ENCODE measurements at regions not wholly inside any gene's neighbourhood (a gene's known extent, or its start where the extent isn't known, plus 50 kb on each side); places are given as distances from the start of the nearest gene placed in this dataset.

DNA sequence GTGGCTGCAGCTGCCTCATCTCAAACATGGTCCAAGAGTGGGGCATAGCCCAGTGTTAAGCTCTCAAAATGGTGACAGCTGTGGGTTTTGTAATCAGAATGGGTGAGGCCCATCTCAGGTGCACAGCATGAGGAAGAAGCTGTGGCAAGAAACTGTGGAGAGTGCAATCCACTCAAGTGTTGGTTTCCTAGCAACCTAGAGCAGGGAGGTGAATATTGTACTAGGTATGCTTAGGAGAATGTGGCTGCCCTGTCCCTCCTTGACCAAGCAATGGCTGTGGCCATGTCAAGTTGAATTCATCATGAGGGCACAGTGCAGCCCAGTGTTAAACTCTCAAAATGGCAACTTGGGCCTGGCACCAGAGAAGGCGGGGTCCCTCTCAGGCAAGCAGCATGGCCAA is 160.5 kb upstream of the KCNN2 start:
- Histone ChIP-seq H3K4me2 (no peak overlapping the region), H3K4me3 (no peak overlapping the region), H3K36me3 (no peaks in the 10 kb centered on the region), H4K20me1 (no peaks in the 10 kb centered on the region), H3K4me1 (no peaks in the 10 kb centered on the region), H3K9me3 (replicated peaks in 1 of 11) (peaks cover 12 to 28% (median 21%) of the 10 kb centered on the region in 11 experiments), H3K27me3 (no peaks in the 10 kb centered on the region), H3K27ac (no peak overlapping the region), H3K9ac (no peak overlapping the region)
- no peak for TF ChIP-seq Cebpa-rat (IDR thresholded peaks at IDR 0.05)

DNA sequence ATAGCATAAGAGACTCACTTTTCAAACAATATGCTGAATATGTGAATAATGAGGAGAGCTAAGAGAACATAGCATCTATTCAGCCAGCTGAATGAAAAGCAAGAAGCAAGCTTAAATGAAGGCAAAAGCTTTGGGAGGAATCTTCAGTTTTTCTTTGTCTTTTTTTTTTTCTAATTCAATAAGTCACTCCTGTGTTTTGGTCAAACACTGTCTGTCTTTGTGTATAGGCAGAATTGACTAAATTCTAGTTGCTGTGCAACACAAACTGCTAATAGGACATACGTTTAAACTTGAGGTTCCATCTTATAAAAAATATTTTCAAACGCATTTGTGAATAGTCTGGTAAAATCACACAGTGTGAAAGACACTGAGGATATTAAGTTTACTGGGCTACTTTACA is 156.9 kb upstream of the KCNN2 start:
- no peaks in the 10 kb centered on the region for H3K4me1 ChIP-seq
- H3K4me2 ChIP-seq = no peak overlapping the region
- no peaks in the 10 kb centered on the region for H3K36me3 ChIP-seq
- no peaks in the 10 kb centered on the region for H4K20me1 ChIP-seq
- peaks cover 9 to 22% (median 15%) of the 10 kb centered on the region in 11 experiments for H3K9me3 ChIP-seq (replicated peaks in 1 of 11)
- no peak overlapping the region for H3K4me3 ChIP-seq
- H3K27ac ChIP-seq = no peak overlapping the region
- no peak overlapping the region for H3K9ac ChIP-seq
- H3K27me3 ChIP-seq = no peaks in the 10 kb centered on the region
- TF ChIP-seq Cebpa-rat (IDR thresholded peaks at IDR 0.05) = no peak

- no peak overlapping the region for H3K27ac ChIP-seq
- peaks cover 0 to 4% (median 0%) of the 10 kb centered on the region in 11 experiments; a peak in 5 of 22 replicates for H3K9me3 ChIP-seq (replicated peaks in 1 of 11)
- no peak overlapping the region for H3K4me2 ChIP-seq
- TF ChIP-seq Cebpa-rat (IDR thresholded peaks at IDR 0.05) = no peak
- no peak overlapping the region for H3K4me3 ChIP-seq
- no peaks in the 10 kb centered on the region for H4K20me1 ChIP-seq
- H3K9ac ChIP-seq = no peak overlapping the region
- no peaks in the 10 kb centered on the region for H3K4me1 ChIP-seq
- no peaks in the 10 kb centered on the region for H3K27me3 ChIP-seq
- no peaks in the 10 kb centered on the region for H3K36me3 ChIP-seq
These were observed 155.2 kb upstream of the KCNN2 start for GRCh38 chr5:114206640-114207039.

GRCh38 chr5:114207615-114208014 is 154.3 kb upstream of the KCNN2 start:
- Histone ChIP-seq H3K4me1 (no peaks in the 10 kb centered on the region), H4K20me1 (no peaks in the 10 kb centered on the region), H3K27me3 (no peaks in the 10 kb centered on the region), H3K4me2 (no peak overlapping the region), H3K9ac (no peak overlapping the region), H3K9me3 (replicated peaks in 1 of 11) (no peaks in the 10 kb centered on the region), H3K27ac (no peak overlapping the region), H3K4me3 (no peak overlapping the region), H3K36me3 (no peaks in the 10 kb centered on the region)
- no peak for TF ChIP-seq Cebpa-rat (IDR thresholded peaks at IDR 0.05)

DNA sequence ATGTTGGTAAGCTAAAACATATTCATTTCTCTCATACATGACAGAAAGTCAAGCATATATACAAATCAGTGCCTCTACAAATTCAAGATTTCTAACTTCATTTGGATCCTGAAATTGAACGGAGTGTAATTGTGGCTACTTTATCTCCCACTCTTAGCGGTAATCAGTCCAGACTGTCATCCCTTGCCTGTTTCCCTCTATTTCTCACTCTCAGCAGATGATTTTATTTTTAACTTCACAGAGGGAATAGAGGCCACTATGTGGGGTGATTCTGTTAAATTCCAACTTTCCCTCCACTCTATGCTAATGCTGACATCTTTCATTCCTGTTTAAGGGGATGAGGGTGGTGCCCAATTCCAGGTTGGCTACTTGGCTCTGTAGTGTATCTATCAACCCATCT is 153.8 kb upstream of the KCNN2 start:
- Histone ChIP-seq H3K27me3 (no peaks in the 10 kb centered on the region), H3K36me3 (no peaks in the 10 kb centered on the region)
- no peak for TF ChIP-seq Cebpa-rat (IDR thresholded peaks at IDR 0.05)

GRCh38 chr5:114208588-114208987 is 153.3 kb upstream of the KCNN2 start:
- H3K27ac ChIP-seq = no peak overlapping the region
- H3K4me3 ChIP-seq = no peak overlapping the region
- H3K36me3 ChIP-seq = no peaks in the 10 kb centered on the region
- no peaks in the 10 kb centered on the region for H4K20me1 ChIP-seq
- H3K9ac ChIP-seq = no peak overlapping the region
- TF ChIP-seq Cebpa-rat (IDR thresholded peaks at IDR 0.05) = no peak
- no peaks in the 10 kb centered on the region for H3K9me3 ChIP-seq (replicated peaks in 1 of 11)
- no peak overlapping the region for H3K4me2 ChIP-seq
- no peaks in the 10 kb centered on the region for H3K27me3 ChIP-seq
- no peaks in the 10 kb centered on the region for H3K4me1 ChIP-seq

More for the DNA sequence above, 153.8 kb upstream of the KCNN2 start:
- no peak overlapping the region for H3K4me3 ChIP-seq
- H3K9ac ChIP-seq = no peak overlapping the region
- no peak overlapping the region for H3K27ac ChIP-seq
- H3K9me3 ChIP-seq (replicated peaks in 1 of 11) = no peaks in the 10 kb centered on the region
- no peak overlapping the region for H3K4me2 ChIP-seq
- H3K4me1 ChIP-seq = no peaks in the 10 kb centered on the region
- no peaks in the 10 kb centered on the region for H4K20me1 ChIP-seq

DNA sequence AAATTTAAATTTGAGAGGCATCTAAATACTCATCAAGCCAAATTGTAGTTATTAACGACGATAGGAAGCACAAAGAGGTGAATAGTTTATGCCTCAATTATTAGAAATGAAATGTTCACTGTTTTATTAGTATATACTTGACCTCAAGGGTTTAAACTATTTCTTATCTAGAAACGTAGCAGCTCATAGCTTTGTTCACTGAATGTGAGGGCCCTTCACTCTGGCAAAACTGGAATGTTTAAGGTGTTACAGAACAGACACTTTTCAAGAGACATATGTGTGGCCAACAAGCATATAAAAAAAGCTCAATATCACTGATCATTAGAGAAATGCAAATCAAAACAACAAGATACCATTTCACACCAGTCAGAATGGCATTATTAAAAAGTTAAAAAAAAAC is 151.2 kb upstream of the KCNN2 start:
- H3K9ac ChIP-seq = no peak overlapping the region
- H3K4me3 ChIP-seq = no peak overlapping the region
- no peak overlapping the region for H3K27ac ChIP-seq
- H4K20me1 ChIP-seq = no peaks in the 10 kb centered on the region
- no peak overlapping the region for H3K4me2 ChIP-seq
- H3K9me3 ChIP-seq (replicated peaks in 1 of 11) = no peaks in the 10 kb centered on the region
- no peak for TF ChIP-seq Cebpa-rat (IDR thresholded peaks at IDR 0.05)
- H3K27me3 ChIP-seq = no peaks in the 10 kb centered on the region
- H3K36me3 ChIP-seq = no peaks in the 10 kb centered on the region
- H3K4me1 ChIP-seq = no peaks in the 10 kb centered on the region

- Histone ChIP-seq H3K4me3 (no peak overlapping the region), H3K27ac (no peak overlapping the region), H3K36me3 (no peaks in the 10 kb centered on the region), H3K9ac (no peak overlapping the region), H3K27me3 (no peaks in the 10 kb centered on the region), H4K20me1 (no peaks in the 10 kb centered on the region), H3K4me1 (peaks cover 0 to 8% (median 5%) of the 10 kb centered on the region in 10 experiments; a peak in 11 of 20 replicates), H3K9me3 (replicated peaks in 1 of 11) (peaks cover 17 to 36% (median 24%) of the 10 kb centered on the region in 11 experiments), H3K4me2 (no peak overlapping the region)
- TF ChIP-seq Cebpa-rat (IDR thresholded peaks at IDR 0.05) = no peak
These were observed 140.1 kb upstream of the KCNN2 start for GRCh38 chr5:114221807-114222206.

DNA sequence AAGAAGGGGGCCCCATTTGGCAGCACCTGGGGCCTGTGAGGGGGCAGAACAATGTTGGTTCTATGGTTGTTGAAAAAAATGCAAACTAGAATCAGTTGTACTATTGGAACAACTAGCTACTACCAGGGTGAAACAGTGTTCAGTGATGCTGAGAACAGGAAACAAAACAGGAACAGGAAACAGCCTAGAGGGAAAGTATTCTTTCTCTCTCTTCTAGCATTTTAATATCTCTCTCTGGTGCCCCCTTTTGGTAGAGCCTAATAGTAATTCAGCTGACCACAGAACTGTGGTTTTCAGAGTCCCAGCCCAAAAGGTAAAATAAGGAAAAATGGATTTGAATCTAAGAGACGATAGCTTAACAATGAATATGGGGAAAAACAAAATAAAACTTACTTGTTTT is 138.0 kb upstream of the KCNN2 start:
- H3K27me3 ChIP-seq = no peaks in the 10 kb centered on the region
- peaks cover 0 to 8% (median 5%) of the 10 kb centered on the region in 10 experiments; a peak in 11 of 20 replicates for H3K4me1 ChIP-seq
- H3K4me2 ChIP-seq = peak overlapping the region in 7 of 11 experiments; percentile 23 to 65 (median 43); a peak in 12 of 22 replicates
- peaks cover 13 to 29% (median 19%) of the 10 kb centered on the region in 11 experiments for H3K9me3 ChIP-seq (replicated peaks in 1 of 11)
- no peak for TF ChIP-seq Cebpa-rat (IDR thresholded peaks at IDR 0.05)
- no peaks in the 10 kb centered on the region for H3K36me3 ChIP-seq
- H4K20me1 ChIP-seq = no peaks in the 10 kb centered on the region
- peak overlapping the region in 7 of 11 experiments; percentile 6 to 62 (median 38); a peak in 8 of 22 replicates for H3K27ac ChIP-seq
- H3K9ac ChIP-seq = no peak overlapping the region
- no peak overlapping the region for H3K4me3 ChIP-seq

GRCh38 chr5:114237766-114238165 is 124.1 kb upstream of the KCNN2 start:
- no peaks in the 10 kb centered on the region for H3K9me3 ChIP-seq (replicated peaks in 1 of 11)

More at GRCh38 chr5:114237766-114238165, 124.1 kb upstream of the KCNN2 start:
- Histone ChIP-seq H3K4me2 (no peak overlapping the region), H3K27me3 (no peaks in the 10 kb centered on the region), H3K27ac (no peak overlapping the region), H3K36me3 (no peaks in the 10 kb centered on the region), H3K9ac (no peak overlapping the region), H4K20me1 (no peaks in the 10 kb centered on the region), H3K4me1 (no peaks in the 10 kb centered on the region), H3K4me3 (no peak overlapping the region)
- TF ChIP-seq Cebpa-rat (IDR thresholded peaks at IDR 0.05) = no peak

Measured in BLaER1 treated with 17β-estradiol and CSF1 and Interleukin-3, amounts not matched to agents 10 nM and 100 nM (cell line).